ENCODE measurements at regions not wholly inside any gene's neighbourhood (a gene's known extent, or its start where the extent isn't known, plus 50 kb on each side); places are given as distances from the start of the nearest gene placed in this dataset.
"Not testable (repeated sequence)": the region's sequence is repeated elsewhere in the genome, so short reads cannot be mapped to it uniquely, and the experiment has no call there.

- no peak for DNase-seq
Observed at GRCh38 chr3:82739390-82739789, 977.9 kb upstream of the GBE1 start.

- DNase-seq = no peak
Observed at GRCh38 chr3:82736696-82737277, 975.3 kb upstream of the GBE1 start.

GRCh38 chr3:82715091-82715856 is 953.8 kb upstream of the GBE1 start:
- DNase-seq = no peak

- DNase-seq = no peak
Observed at GRCh38 chr3:82707035-82707434, 945.6 kb upstream of the GBE1 start.

GRCh38 chr3:82685761-82686160 is 924.3 kb upstream of the GBE1 start:
- DNase-seq = no peak

GRCh38 chr3:82676356-82677026 is 915.0 kb upstream of the GBE1 start:
- DNase-seq = no peak

GRCh38 chr3:82672966-82673365 is 911.5 kb upstream of the GBE1 start:
- no peak for DNase-seq

GRCh38 chr3:82671466-82671865 is 910.0 kb upstream of the GBE1 start:
- no peak for DNase-seq

GRCh38 chr3:82654708-82655107 is 893.3 kb upstream of the GBE1 start:
- DNase-seq = no peak

- DNase-seq = no peak
Observed at GRCh38 chr3:82643948-82644347, 882.5 kb upstream of the GBE1 start.

- no peak for DNase-seq
Observed at GRCh38 chr3:82641701-82642100, 880.3 kb upstream of the GBE1 start.

GRCh38 chr3:82640254-82640653 is 878.8 kb upstream of the GBE1 start:
- DNase-seq = no peak

- no peak for DNase-seq
Observed at GRCh38 chr3:82637574-82637973, 876.1 kb upstream of the GBE1 start.

GRCh38 chr3:82636177-82636576 is 874.7 kb upstream of the GBE1 start:
- no peak for DNase-seq

GRCh38 chr3:82633319-82633718 is 871.9 kb upstream of the GBE1 start:
- DNase-seq = no peak

- no peak for DNase-seq
Observed at GRCh38 chr3:82629937-82630336, 868.5 kb upstream of the GBE1 start.

- no peak for DNase-seq
Observed at GRCh38 chr3:82628385-82629014, 867.1 kb upstream of the GBE1 start.

GRCh38 chr3:82627733-82628132 is 866.3 kb upstream of the GBE1 start:
- no peak for DNase-seq

GRCh38 chr3:82620744-82621143 is 859.3 kb upstream of the GBE1 start:
- not testable (repeated sequence) for DNase-seq

- no peak for DNase-seq
Observed at GRCh38 chr3:82618594-82618993, 857.1 kb upstream of the GBE1 start.

GRCh38 chr3:82610236-82610635 is 848.8 kb upstream of the GBE1 start:
- no peak for DNase-seq

GRCh38 chr3:82607391-82607790 is 845.9 kb upstream of the GBE1 start:
- no peak for DNase-seq

- DNase-seq = no peak
Observed at GRCh38 chr3:82596805-82597204, 835.4 kb upstream of the GBE1 start.

GRCh38 chr3:82595530-82595929 is 834.1 kb upstream of the GBE1 start:
- DNase-seq = no peak

Measured in activated gamma-delta T cell treated with Interleukin-2 at 50 U/mL for 16 hours (primary cell).